Psoas muscle (tissue), 7 donors: ENCODE measurements at regions not wholly inside any gene's neighbourhood (a gene's known extent, or its start where the extent isn't known, plus 50 kb on each side); places are given as distances from the start of the nearest gene placed in this dataset.

ENCODE experiments used
- ATAC-seq, 4 donors: fragments of 200-7000 bp; cut with Tn5 transposase; one replicate each; pipeline ENCODE4 v1.9.1; 2020; ENCODE audit warnings: moderate library complexity in 3 of 4, mild to moderate bottlenecking in 2 of 4
- DNase-seq, 2 donors: peaks; one replicate each; pipeline ENCODE4 v3.0.0-alpha.2; 2020
- H3K27ac ChIP-seq: fragments of 200-600 bp; one replicate; pipeline ENCODE4 v1.8.0; 2022
- H3K27me3 ChIP-seq, 3 donors: fragments of 200-600 bp in 1 of 3; one replicate each; pipeline versions ENCODE4 v1.6.1 to v1.8.0; 2013 to 2022; ENCODE audit warnings: low read length in 2 of 3, mild to moderate bottlenecking in 2 of 3, moderate library complexity in 1 of 3; ENCODE audit not compliant: insufficient read depth in 3 of 3
- H3K36me3 ChIP-seq, 2 donors: fragments of 200-600 bp in 1 of 2; one replicate each; pipeline versions ENCODE4 v1.6.1 to v1.8.0; 2013 to 2022; ENCODE audit warnings: low read depth in 1 of 2, mild to moderate bottlenecking in 1 of 2, moderate library complexity in 1 of 2; ENCODE audit not compliant: insufficient read depth in 1 of 2
- H3K4me1 ChIP-seq: fragments of 200-600 bp; one replicate; pipeline ENCODE4 v1.8.0; 2022
- H3K4me3 ChIP-seq: fragments of 200-600 bp; one replicate; pipeline ENCODE4 v1.8.0; 2022; ENCODE audit warnings: mild to moderate bottlenecking
- H3K9me3 ChIP-seq: fragments of 200-600 bp; one replicate; pipeline ENCODE4 v1.8.0; 2022
- CTCF ChIP-seq: fragments of 200-600 bp; IDR thresholded peaks from one replicate; pipeline ENCODE4 v1.8.0; 2022; ENCODE audit warnings: antibody characterized with exemption
- WGBS, 3 donors: extraction: QIAGEN DNeasy Blood & Tissue Kit; methylation state at CpG; one replicate each; pipeline versions ENCODE4 v1.1.6 to v1.1.7; 2013; 5-methylcytosine and 5-hydroxymethylcytosine counted together
- intact Hi-C, 2 donors: fragments of 100-400 bp; cut with DNase I; formaldehyde crosslinking; loops; one replicate each; pipeline versions ENCODE4 v1.11.0 to v1.14.2; 2022
- donor health status: healthy with polysubstance abuse.
- donor health status: DM: no; HTN: no; CAD: no; lungs with moderate emphysema.
- donor health status: Bipolar disorder and iron deficiency.
- donor health status: healthy.
- donor health status: DM: yes; HTN: yes; CAD: no.
- donor health status: DM: no; HTN: no; CAD: no.
- donor health status: DM: yes; HTN: yes; CAD: no.

GRCh38 chr2:183244300-183244844, 120.1 kb downstream of the NUP35 start:
- DNase-seq (no peak), ATAC-seq (no peak)
- no peaks in the 10 kb centered on the region for H3K27me3 ChIP-seq
- 76 to 82% (median 81%) methylated on average over 2 of the region's 2 CpGs for WGBS, 3 donors
- no peaks in the 10 kb centered on the region for H3K36me3 ChIP-seq
- no peaks in the 10 kb centered on the region for H3K4me1 ChIP-seq
- no peak for TF ChIP-seq CTCF
- intact Hi-C loops: no loop called here
- no peak overlapping the region for H3K27ac ChIP-seq
- H3K4me3 ChIP-seq: no peak overlapping the region
- no peaks in the 10 kb centered on the region for H3K9me3 ChIP-seq

GRCh38 chr2:183248866-183249567, 124.8 kb downstream of the NUP35 start:
- Histone ChIP-seq H3K4me3 (no peak overlapping the region), H3K36me3 (no peaks in the 10 kb centered on the region), H3K4me1 (no peaks in the 10 kb centered on the region), H3K27me3 (no peaks in the 10 kb centered on the region), H3K27ac (no peak overlapping the region), H3K9me3 (no peaks in the 10 kb centered on the region)
- 2 to 12% (median 6%) methylated on average over 1 of the region's 1 CpG for WGBS, 3 donors
- peak in 2 of 4 donors; percentile 48 to 67 for ATAC-seq
- intact Hi-C loops: no loop called here
- TF ChIP-seq CTCF: peak; percentile 60
- no peak for DNase-seq

- no peak overlapping the region for H3K4me3 ChIP-seq
- no peaks in the 10 kb centered on the region for H3K9me3 ChIP-seq
- TF ChIP-seq CTCF: no peak
- intact Hi-C loops: loop anchor here (5.0 to 10.0 kb wide), 2 partner anchors 445 to 447 kb away; no protein-coding TSS in a partner anchor
- no peak for ATAC-seq
- H3K27me3 ChIP-seq: no peaks in the 10 kb centered on the region
- no peak overlapping the region for H3K27ac ChIP-seq
- 59 to 75% (median 65%) methylated on average over 3 of the region's 3 CpGs for WGBS, 3 donors
- no peaks in the 10 kb centered on the region for H3K4me1 ChIP-seq
- H3K36me3 ChIP-seq: no peaks in the 10 kb centered on the region
- no peak for DNase-seq
Observed at GRCh38 chr2:183250061-183250460, 125.8 kb downstream of the NUP35 start.

DNA sequence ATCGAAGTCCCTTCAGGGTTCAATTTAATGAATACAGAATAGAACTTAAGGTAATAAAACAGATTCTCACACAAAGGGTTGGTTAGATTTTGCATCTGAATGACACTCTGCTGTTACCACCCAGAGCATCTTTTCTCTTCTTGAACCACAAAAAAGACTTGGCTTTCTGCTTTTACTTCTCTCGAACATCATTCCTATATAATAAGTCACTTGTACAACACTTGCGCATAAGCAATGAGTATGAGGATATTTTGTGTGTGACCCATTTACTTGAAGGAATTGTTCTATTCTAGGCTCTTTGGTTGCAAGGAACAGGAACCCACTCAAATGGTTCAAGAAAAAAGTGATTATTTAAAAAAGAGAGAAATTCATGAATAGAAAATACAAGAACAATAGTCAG, 126.2 kb downstream of the NUP35 start:
- Histone ChIP-seq H3K27ac (no peak overlapping the region), H3K27me3 (no peaks in the 10 kb centered on the region), H3K36me3 (no peaks in the 10 kb centered on the region), H3K4me1 (no peaks in the 10 kb centered on the region), H3K4me3 (no peak overlapping the region), H3K9me3 (no peaks in the 10 kb centered on the region)
- ATAC-seq (no peak), DNase-seq (no peak)
- WGBS, 3 donors: 92 to 95% (median 94%) methylated on average over 3 of the region's 3 CpGs
- no peak for TF ChIP-seq CTCF
- intact Hi-C loops: loop anchor here (5.0 to 10.0 kb wide), 2 partner anchors 444 to 447 kb away; no protein-coding TSS in a partner anchor
